Adrenal gland (tissue), 5 donors: ENCODE measurements at regions not wholly inside any gene's neighbourhood (a gene's known extent, or its start where the extent isn't known, plus 50 kb on each side); places are given as distances from the start of the nearest gene placed in this dataset.

Experiments used
- CTCF ChIP-seq, 6 experiments: fragments of 450-650 bp in 4 of 6; fragments of 200-600 bp in 2 of 6; sonication (generic) in 1 of 6; IDR thresholded peaks; 1 replicate in 5 of 6; 2 replicates in 1 of 6; pipeline versions ENCODE4 v1.5.1 to v1.8.0; 2016 to 2021; ENCODE audit warnings: antibody characterized with exemption in 6 of 6, mild to moderate bottlenecking in 2 of 6, moderate library complexity in 1 of 6
- POLR2A ChIP-seq, 2 donors: fragments of 450-650 bp; IDR thresholded peaks; one replicate each; pipeline ENCODE4 v1.6.1; 2017; ENCODE audit warnings: antibody characterized with exemption in 2 of 2, mild to moderate bottlenecking in 2 of 2, moderate library complexity in 1 of 2
- donor health status: DM: no; HTN: no; CAD: no.

DNA sequence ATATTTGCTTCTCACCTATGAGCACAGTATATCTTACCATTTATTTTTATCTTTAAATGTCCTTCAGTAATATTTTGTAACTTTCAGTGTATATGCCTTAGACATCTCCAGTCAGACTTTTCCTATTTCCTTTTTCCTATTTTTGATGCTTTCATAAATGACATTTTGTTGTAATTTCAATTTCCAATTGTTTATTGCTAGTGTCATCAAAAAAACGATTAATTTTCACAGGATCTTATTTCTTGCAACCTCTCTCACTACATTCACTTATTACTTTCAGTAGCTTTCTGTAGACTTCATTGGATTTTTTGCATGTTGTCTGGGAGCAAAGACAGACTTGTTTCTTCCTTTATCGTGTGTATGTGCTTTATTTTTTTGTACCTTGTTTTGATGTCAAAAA lies 602.4 kb downstream of the AJAP1 start:
- TF ChIP-seq POLR2A (IDR thresholded peaks at IDR 0.05): no peak
- no peak for TF ChIP-seq CTCF (IDR thresholded peaks at IDR 0.05)
